ENCODE measurements at regions not wholly inside any gene's neighbourhood (a gene's known extent, or its start where the extent isn't known, plus 50 kb on each side); places are given as distances from the start of the nearest gene placed in this dataset.
"Not testable (repeated sequence)": the region's sequence is repeated elsewhere in the genome, so short reads cannot be mapped to it uniquely, and the experiment has no call there.

- no peak for DNase-seq
These were observed 516.7 kb downstream of the ADRA2A start for GRCh38 chr10:111593578-111593977.

DNA sequence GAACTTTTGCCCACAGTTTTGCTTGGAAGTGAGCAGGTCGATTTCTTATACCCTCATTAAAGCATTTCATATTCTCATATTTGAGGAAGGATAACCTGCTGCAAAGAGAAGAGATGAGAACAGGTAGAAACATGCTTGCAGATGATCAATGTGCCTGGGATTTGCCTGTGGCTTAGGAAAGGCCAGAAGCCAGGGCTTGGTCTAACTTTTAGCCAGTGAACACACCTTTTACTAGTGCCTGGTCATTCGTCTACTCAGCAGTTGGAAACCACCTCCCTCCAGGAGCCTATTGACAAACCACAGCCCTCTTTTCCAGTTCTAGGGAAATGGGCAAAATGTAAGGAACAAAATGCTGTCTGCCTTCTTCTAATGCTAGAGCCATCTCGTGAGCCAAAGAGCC lies 518.3 kb downstream of the ADRA2A start:
- DNase-seq = no peak

GRCh38 chr10:111598433-111599059 lies 521.7 kb downstream of the ADRA2A start:
- DNase-seq = peak; percentile 21 to 41

- DNase-seq = no peak
These were observed 523.1 kb downstream of the ADRA2A start for GRCh38 chr10:111599943-111600342.

DNA sequence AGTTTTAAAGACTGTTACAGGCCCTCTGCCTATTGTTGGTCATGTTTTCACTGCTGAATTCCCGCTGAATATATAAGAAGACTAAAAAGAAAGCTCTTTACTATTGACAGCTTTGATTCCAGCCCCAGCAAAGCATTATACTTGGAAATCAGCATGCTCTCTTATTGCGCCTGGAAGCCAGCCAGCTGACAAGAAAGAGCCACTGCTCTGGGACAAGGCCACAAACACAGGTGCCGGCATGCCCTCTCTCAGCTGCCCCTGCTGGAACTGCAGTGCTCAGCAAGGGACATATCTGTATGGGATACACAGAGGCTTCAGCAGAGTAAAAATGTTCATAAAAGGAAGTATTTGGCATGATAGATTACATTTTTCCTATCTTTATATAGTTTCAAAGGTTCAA lies 523.9 kb downstream of the ADRA2A start:
- no peak for DNase-seq

- DNase-seq = no peak
These were observed 535.4 kb downstream of the ADRA2A start for GRCh38 chr10:111612273-111612672.

GRCh38 chr10:111634191-111634590 lies 549.4 kb downstream of the GPAM start:
- no peak for DNase-seq

DNA sequence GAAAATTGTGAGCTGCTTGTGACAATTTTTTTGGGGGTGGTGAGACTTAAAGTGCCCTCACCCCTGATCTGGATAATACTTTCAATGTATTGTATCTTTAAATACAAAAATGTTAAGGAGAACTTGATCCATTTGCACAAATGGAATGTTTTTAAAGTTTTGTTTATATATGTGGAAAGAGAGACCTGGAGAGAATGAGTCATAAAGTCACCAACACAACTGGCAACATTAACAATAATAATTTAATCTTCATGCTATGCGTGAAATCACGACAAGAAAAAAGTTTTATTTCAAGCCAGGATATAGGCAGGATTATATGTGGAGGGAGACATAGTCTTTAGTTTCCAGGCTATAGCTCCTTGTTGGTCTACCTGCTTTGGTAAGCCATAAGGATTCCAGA lies 537.5 kb downstream of the GPAM start:
- DNase-seq = no peak

DNA sequence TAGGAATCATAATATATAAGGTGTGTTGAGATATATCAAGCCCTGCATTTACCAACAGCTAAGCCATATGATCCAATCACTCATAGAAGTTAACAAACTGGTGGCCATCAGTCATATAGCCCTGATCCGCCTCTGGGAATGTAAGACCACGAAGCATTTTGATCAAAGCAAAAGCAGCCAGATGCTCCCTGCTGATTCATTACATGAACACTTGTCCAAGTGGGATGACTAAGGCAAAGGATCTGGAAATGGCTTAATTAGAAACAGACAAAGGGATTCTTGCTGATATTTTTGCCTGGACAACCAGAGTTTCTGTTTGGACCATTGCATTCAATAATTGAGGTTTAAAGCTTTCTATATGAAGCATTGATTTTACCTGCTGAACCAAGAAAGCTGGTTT lies 535.5 kb downstream of the GPAM start:
- DNase-seq = no peak

DNA sequence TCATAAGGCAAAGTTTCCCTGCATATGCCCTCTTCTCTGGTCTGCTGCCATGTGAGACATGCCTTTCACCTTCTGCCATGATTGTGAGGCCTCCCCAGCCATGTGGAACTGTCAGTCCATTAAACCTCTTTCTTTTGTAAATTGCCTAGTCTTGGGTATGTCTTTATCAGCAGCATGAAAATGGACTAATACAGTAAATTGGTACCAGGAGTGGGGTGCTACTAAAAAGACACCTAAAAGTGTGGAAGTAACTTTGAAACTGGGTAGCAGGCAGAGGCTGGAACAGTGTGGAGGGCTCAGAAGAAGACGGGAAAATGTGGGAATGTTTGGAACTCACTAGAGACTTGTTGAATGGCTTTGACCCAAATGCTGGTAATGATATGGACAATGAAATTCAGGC lies 534.5 kb downstream of the GPAM start:
- not testable (repeated sequence) for DNase-seq

- DNase-seq = no peak
These were observed 533.5 kb downstream of the GPAM start for GRCh38 chr10:111650088-111650487.

DNA sequence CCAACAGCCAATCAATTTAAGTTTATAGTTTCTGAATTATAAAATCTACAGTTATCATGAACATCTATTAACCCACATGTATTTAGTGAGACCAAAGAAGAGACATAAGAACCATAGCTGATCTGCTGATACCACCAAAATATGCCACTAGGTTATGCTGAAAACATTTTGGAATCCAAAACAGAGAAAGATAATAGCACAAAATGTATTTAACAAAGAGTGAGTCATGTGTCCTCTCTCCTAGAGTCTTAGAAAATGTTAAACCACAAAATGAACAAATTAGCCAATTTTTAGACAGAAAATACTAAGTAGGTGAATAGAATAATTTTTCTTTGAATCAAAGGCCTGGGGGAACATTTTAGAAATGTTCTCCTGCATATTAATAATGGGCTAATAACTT lies 527.5 kb downstream of the GPAM start:
- DNase-seq = no peak

DNA sequence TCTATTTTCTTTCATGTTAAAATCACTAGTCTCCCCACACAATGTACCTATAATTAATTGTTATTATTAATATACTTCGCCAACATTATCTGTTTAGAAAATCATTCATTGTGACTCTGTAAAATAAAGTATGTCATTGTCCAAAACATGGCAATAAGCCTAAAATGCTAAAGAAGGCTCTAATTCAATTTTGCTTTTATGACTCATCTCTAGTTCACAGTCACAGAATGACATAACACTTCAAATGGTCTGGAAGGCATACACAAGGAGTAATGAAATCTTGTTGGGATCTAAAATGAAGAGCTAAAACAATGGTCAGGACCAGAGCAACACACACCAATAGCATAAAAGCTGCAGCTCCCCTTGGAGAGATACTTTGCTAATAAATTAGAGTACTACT lies 505.8 kb downstream of the GPAM start:
- no peak for DNase-seq

- no peak for DNase-seq
These were observed 496.8 kb downstream of the GPAM start for GRCh38 chr10:111686796-111687195.

DNA sequence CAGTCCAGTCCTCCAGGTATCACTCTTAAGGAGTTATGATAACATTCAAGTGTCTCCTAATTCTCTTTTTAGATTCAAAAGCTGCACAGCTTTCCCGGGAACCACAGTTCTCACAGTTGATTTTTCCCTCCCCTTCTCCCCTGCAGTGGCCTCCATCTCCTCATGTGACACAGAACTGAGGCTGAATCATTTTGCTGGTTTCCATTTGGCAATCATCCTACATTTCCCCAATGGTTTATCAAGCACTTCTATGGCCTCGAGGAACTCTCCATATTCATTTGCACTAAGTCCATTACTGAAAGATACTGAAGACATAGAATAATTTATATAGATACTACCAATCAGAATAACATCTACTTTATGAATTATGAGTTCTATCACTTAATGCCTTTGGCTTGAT lies 484.9 kb downstream of the GPAM start:
- DNase-seq = no peak

DNA sequence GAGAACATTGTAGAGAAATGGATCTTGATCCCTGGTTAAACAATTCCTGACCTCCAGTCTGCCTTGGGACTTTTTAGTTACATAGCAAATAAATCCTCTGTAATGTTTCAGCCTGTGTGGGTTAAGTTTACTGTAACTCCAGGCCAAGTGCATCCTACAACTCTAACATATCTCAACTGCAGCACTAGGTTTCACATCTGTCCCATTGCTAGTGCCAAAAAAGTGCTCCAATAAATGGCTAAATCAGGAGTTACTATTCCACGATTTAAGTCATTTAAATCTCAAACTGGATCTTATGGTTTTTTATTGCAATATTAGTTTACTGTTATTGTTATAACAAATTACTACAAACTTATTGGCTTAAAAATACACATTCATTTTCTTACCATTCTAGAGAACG lies 479.6 kb downstream of the GPAM start:
- DNase-seq = no peak

DNA sequence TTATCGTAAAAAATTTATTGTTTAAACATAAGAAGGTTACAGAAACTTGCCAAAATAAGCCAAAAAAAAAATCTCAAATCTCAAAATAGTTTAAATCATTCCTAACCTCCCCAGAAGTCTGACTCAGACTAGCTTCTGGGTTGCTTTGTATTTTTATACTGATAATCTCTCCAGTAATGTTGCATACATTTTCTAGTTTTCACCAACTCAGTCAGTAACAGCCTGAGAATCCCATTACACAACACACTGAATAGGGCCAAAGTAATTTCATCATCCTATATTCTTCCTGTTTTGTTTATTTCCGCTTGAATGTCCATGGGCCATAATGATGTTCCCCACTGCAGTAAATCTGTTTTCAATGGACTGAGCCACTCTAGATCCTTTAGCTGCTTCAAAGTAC lies 478.5 kb downstream of the GPAM start:
- no peak for DNase-seq

DNA sequence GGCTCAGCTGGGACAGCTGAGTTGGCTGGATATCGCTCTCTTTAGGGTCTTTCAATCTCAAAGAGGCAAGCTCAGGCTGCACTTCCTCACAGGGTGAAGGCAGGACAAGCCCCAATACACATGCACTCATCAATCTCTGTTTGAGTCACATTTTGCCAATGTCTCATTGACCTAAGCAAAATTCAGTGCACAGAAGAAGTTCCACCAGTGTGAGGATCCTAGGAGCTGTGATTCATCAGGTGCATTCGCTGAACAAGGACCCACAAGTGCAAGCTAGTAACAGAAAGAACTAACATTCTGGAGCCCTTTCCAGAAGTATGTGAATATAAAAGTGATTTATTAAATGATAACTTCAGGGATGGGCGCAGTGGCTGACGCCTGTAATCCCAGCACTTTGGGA lies 477.2 kb downstream of the GPAM start:
- DNase-seq = no peak

DNA sequence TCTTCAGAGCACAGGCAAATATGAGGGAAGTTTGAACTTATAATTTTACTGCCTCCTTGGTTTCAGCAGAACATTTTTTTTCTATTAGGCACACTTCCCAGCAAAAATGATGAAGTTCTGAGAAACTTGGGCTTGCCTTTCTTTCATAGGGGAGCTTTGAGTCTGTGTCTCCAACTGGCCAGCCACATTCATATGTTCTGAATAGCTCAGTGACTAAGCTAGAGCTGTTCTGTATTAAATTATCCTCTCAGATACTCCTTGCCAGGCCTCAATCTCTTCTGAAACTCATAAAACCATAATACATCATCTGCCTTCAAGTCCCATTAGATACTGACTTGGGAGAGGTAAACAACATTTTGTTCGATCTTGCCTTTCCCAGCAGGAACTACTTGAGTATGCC lies 476.5 kb downstream of the GPAM start:
- DNase-seq = no peak

- DNase-seq = no peak
These were observed 474.0 kb downstream of the GPAM start for GRCh38 chr10:111709603-111710002.

GRCh38 chr10:111716032-111716431 lies 467.5 kb downstream of the GPAM start:
- DNase-seq = no peak

GRCh38 chr10:111724121-111724520 lies 459.4 kb downstream of the GPAM start:
- no peak for DNase-seq

DNA sequence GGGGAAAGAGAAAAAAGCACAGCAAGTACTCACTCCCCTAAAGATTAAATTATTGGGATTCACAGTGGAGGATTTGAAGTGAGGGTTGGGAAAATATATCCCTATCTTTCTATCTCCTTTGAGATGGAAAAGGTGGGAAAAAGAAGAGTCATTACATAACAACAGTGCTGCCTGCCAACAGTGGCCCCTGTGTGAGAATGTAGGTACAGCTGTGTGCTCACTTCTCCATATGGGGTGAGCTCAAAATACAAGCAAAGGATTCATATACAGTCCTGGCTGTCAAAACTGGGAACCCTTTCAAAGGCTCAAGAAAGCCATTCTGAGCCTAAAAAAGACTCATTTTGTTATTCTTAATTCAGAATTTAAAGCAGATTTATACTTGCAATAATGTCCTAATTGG lies 458.5 kb downstream of the GPAM start:
- no peak for DNase-seq

GRCh38 chr10:111732166-111732785 lies 451.3 kb downstream of the GPAM start:
- DNase-seq = no peak
